ENCODE measurements at regions not wholly inside any gene's neighbourhood (a gene's known extent, or its start where the extent isn't known, plus 50 kb on each side); places are given as distances from the start of the nearest gene placed in this dataset.

GRCh38 chr16:86306011-86306644 is 204.2 kb upstream of the FOXF1 start:
- no peak for DNase-seq

- no peak for DNase-seq
Observed at GRCh38 chr16:86306811-86307513, 203.4 kb upstream of the FOXF1 start.

DNA sequence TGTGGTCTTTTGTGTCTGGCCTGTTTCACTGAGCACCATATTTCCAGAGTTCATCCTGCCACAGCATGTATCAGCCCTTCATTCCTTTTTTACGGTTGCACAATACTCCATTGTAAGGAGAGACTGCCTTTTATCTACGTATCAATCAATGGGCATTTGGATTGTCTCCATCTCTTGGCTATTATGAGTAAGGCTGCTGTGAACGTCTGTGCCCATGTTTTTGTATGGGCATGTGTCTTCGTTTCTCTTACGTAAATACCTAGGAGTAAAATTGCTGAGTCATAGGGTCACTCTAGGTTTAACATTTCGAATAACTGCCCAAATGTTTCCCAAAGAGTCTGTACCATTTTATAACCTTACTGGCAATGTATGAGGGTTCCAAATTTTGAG is 202.8 kb upstream of the FOXF1 start:
- DNase-seq, result no peak

DNA sequence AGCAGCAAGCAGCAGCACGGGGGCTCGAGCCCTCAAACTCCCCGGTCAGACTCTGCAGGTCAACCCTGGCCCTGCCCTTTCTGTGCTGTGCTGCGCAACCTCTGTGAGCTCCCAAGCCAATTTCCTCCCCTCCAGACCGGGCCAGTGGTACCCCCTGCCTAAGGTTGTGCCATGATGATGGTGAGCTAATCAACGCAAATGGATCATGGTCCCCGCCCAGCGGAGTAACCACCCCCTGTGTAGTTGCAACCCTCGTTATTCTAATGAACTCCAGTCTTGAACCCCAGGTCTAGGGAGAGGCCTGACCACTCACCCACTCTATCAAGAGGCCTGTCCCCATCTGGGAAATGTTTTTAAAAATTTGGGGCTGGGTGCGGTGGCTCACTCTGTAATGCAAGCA is 201.8 kb upstream of the FOXF1 start:
- no peak for DNase-seq

DNA sequence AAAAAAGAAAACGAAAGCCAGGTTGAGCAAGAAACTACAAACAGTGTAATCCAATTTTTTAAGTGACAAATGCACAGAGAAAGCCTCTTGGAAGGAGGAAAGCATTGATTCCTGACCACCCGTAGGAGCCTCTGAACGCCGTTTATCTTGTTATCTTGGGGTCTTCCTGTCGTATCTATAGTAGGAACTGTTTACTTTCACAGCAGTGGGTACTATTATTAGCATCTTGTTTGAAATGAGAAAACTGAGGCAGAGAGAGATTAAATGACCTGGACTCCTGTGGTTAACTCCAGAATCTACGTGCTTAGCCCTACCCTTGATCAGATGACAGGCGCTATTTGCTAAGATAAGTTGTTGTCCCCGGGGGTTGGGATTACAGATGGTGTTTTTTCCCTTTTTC is 196.7 kb upstream of the FOXF1 start:
- no peak for DNase-seq

DNA sequence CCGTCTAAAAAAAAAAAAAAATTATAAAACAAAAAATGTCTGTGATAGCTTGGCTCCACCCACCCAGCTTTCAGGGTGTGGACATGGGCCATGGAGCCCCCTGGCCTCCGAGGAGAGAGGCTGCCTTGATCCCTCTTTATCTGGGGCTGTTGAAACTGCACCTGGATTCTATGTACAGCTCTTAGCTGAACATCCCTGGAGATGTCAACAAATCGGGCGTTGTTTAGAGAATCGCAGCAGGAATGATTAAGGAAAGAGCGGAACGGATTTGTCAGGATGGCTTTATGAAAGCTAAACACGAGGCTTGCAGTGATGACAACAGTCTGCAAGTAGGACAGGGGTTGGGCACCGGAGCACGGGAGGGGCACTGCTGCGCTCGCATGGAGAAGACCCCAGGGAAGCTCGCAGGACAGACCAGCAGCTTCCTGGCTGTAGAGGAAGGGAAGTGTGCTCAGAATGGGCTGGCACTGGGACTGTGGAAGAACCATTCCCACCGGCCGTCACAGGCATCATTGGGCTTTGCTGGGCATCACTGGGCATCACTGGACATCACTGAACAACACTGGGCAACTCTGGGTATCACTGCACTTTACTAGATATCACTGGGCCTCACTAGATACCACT is 195.8 kb upstream of the FOXF1 start:
- no peak for DNase-seq

DNA sequence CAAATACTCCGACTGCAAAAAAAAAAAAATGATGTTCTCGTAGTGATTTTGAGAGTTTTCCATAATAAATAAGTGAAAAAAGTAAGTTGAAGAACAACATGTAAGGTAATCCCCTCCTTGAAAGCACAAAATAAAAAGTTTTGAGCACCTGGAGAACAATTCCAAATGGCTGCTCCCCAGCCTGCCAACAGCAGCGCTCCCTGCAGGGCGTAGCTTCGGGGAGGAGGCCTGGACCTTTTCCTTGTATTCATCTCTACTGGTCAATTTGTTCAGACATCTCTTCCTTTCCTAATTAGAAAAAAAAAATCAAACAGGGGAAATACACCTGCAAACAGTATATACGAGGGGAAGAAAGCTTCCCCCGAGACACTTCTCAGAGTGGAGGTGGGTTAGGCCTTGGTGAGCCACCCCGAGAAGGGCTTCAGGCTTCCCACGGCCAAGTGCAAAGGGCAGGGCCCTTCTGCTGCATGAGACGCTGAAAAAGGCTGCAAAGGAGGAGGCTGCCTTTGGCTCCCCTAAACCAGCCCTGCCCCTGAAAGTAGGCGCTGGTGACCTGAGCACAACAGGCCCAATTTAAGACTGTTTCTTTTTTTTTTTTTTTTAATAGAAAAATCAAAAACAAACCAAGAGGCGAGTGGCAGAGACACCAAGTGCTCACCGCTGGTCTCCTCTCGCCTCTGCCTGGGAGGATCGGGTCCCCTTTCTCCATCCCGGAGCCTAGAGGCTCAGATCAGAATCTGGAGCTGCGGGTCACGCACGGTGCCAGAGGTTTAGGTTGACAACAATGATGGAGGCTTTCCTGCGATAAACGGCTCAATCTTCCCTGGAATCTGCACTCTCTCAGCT is 193.1 kb upstream of the FOXF1 start:
- DNase-seq, result no peak

DNA sequence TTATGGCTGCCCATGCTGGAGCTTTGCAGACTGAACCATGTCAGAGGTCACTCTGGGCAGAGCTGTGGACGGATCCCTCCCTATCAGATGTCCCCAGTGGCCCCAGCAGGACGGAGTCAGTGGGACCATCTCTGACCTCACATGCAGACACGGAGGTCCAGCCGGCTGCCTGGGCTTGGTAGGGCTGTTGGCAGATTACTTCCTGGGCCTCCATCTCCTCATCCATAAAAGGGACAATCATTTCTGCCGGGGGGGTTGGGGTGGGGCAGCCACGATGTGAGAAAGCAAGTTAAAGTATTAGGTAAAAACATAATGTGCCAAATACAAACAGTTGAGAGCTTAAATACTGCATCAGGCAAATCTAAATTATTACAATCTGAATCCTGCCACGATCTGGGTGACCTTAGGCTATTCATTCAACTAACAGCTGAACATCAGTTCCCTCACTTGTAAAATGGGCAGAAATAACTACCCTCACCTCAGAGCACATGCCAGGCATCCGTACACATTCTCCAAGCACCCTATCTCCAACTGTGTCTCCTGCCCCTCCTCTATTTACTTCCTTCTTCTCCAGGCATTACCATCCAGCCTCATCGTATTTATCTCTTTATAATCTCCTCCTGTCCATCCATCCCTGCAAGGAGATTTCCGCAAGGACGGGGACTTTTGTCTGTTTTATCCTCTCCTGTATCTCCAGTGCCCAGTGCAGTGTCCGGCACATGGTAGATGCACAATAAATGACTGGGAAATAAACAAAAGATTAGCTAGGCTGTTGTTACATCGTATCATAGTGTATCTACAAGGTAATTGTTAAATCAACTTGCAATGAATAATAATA is 192.3 kb upstream of the FOXF1 start:
- DNase-seq, result no peak

DNA sequence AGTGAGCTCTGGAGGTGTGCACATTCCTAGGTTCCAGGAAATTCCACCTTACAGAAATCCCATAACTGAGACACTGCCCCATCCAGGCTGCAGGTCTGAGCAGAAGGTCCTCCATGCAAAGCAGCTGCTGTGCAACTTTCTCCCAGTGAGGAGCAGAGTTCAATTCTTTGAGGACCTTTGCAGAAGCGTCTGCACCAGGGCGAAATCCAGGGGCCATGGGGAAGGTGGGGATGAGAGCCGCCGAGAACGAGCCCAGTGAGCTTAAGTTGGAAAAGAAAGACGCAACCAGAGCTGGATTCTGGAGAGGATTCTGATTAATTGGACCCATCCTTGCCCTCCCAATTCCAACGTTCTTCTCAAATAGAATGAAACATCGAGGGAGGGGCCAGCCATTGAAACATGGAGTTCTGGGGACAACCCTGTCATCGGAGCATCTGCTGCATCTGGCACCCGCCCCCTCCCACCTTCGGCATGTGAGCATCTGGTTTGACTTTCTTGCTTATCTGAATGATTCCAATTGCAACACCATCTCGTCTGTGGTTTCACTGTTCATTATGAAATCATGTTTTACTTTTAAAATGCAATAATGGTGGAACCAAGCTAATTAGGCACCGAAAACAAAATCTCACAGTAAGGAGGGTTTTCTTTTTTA is 190.6 kb upstream of the FOXF1 start:
- DNase-seq, result no peak

DNA sequence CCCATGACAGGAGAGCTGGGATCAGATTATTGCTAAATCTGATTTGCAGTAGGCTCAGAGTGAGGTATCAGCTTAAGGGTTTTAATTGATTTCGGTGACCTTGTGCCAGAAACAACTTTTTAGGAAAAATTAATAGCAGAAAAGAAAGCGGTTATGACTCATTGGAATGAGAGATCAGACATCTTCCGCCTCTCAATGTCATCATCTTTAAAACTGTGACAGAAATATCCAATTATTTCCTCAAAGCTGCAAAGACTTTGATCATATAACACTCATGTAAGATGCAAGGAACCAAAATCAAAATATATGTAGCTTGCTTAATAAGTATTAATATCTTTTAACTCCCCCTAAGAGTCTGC is 190.1 kb upstream of the FOXF1 start:
- no peak for DNase-seq

DNA sequence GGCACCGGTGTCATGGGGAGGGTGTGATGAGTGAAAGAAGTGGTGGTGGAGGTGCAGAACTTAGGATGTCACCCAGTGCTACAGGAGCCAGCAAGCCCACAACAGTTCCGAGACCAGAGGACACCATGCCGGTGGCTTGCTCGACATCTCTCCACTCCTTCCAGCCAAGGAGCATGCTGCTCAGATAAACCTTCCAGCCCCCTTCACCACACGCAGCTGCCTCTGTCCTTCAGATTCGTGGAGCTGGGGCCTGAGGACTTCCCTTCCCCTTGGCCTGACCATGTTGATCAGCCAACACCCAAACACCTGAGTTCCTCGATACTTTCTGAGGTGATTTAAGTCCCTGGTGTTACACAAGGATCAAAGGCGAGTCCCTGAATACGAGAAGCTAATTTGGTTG is 188.8 kb upstream of the FOXF1 start:
- no peak for DNase-seq

GRCh38 chr16:86322283-86322682 is 188.0 kb upstream of the FOXF1 start:
- DNase-seq, result no peak

DNA sequence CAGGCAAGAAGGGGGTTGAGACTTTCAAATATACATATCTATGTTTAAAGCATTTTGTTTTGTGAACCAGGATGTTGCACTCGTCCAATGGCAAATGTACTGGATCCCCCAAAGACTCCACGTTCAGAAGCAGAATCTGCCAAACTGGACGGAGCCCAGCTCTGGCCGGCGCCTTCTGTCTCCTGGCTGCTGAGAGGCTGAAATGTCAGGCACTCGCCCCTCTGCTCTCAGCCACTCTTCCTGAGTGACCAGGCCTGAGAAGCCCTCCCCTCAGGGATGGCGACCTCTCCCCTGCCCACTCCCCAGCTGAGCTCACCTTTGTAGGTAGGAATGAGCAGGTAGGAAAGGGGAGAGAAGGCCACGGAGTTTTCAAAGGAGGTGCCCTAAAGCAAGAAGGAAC is 187.5 kb upstream of the FOXF1 start:
- DNase-seq, result no peak

DNA sequence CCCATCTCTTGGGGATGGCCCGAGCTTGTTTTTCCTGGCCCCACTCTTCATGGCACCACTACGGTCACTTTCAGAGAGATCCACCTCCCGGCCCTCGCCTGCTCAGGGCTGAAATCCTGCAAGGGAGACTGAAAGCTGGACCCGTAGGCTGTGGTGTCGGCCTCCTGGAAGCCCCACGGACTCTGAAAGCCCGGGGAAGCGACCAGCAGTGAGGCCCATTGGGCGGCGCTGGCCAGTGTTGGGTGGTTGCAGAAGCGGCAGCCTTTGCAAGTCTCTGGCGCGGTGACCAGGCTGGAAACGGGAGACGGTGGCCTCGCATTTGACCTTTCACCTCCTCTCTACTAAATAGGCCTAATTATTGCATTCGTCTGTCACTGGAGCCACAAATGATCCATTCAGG is 186.0 kb upstream of the FOXF1 start:
- DNase-seq, result no peak

DNA sequence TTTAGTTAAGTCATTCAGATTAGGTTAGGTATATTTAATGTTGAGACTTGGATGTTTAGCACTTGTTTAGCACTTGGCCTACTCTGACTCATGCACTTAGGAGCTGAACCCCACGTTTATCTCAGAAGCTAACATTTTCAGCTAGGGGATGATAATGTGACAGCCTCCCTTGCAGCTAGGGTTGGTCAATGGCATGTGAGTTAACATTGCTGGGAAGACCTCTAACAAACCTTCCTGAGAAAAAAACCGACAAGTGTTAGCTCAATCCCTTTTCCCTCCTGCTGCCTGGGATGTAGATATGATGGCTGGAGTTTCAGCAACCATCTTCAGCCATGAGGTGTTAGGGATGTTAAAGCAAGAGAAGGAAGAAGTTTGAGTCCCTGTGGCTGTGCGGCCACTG is 185.0 kb upstream of the FOXF1 start:
- DNase-seq, result no peak

GRCh38 chr16:86325895-86326294 is 184.4 kb upstream of the FOXF1 start:
- DNase-seq, result no peak

GRCh38 chr16:86327321-86327720 is 183.0 kb upstream of the FOXF1 start:
- DNase-seq, result no peak

DNA sequence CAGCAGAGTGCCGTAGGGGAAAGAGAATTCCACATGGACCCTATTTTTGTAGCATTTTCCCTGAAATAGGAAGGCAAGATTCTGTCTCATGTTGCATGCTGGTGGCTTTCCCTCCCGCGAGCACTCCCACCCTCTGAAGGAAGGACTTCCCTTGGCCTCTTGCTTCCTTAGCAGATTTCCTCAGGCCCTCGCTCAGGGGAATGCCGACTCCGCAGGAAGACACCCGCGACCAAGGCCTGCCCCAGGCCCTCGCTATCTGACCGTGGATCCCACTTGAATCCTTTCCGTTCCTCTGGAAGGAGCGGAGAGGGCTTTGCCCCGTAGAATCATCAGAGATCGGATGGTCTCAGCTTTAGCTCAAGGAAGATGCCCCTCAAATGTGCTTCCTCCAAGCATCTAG is 179.4 kb upstream of the FOXF1 start:
- no peak for DNase-seq

DNA sequence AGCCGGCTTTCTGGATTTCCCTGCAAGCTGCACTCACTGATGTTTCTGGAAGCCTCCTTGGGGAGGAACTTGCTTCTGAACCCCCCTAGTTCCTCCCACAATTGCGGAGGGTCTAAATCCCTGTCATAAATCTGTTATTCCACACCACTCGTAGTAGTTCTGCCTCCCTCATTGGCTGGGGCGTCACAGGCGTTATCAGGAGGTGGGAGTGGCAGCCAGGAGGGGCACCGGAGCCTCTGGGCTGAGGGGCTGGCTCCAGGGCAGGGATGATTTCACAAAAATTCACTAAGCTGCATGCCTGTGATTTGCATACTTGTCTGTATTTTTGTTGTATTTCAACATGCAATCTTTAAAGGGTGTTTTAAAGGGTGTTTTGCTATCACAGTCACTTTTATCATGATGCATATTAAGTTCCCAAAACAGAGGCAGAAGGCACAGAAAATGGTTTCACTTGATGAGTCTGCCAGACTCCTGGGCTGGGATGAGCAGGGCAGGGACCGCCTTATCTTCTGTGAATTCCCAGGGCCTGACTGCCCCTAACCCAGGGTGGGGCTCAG is 176.2 kb upstream of the FOXF1 start:
- no peak for DNase-seq

DNA sequence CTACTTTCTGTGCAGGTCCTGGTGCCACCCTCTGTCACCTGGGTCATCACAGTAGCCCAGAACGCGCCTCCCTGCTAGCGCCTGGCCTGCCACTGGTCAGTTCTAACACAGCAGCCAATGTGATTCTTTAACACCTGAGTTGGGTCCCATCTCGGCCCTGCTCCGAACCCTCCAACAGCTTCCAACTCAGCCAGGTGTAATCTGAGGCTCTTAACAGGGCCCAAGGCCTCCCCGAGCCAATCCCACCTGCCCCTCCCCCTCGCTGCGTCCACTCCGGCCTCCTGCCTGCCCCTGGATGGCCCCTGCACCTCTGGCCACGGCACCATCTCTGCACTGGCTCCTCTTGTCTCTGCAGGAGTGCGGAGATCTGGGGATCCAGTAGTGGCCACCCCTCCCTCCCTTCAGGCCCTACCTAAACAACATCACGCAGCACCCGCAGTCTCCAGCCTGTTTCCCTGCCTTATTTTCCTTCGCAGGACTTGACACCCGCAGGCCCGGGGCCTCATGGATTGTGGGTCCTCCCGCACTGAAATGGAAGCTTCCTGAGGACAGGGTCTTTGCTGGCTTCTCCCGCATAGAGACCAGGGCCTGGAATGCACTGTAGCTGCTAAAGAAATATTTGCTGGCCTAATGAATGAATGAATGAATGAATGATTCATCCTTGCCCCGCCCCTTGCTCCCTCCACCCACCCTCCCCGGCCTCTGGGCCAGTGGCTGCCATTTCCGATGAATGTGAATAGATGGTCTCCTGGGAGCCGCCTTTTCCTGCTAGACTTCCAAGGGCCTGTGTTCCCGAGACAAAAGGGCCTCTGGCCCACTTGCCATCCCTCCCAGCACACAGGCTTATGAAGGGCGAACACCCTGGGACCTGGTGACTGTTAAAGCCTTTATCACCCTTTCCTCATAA is 174.8 kb upstream of the FOXF1 start:
- DNase-seq, result no peak

DNA sequence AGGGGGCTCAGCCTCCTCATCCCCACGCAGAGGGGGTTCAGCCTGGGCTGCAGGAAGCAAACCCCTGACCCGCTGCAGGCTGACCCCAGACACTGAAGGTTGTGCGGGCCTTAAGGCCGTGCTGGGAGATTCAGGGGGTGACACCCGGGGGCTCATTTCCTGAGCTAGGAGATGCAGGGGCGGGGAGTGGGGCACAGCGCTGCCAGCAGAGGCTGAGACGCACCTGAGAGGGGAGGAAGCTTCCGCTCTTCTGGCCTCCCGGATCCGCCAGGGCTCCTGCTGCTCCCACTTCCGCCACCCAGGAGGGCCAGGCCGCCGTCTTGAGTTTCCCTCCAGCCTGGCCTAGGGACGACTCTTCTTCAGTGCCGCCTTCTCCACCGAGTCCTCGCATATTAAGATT is 173.2 kb upstream of the FOXF1 start:
- DNase-seq, result no peak

Data from activated T-cell treated with anti-CD3 and anti-CD28 coated beads, Interleukin-2, amount 50 U/mL, for 48 hours (primary cell).